PC-3 (cell line): ENCODE measurements at regions not wholly inside any gene's neighbourhood (a gene's known extent, or its start where the extent isn't known, plus 50 kb on each side); places are given as distances from the start of the nearest gene placed in this dataset.
"Not testable (repeated sequence)": the region's sequence is repeated elsewhere in the genome, so short reads cannot be mapped to it uniquely, and the experiment has no call there.

ENCODE experiments used
- EZH2 ChIP-seq: fragments of 300-600 bp; sonication (generic); IDR thresholded peaks from one replicate; pipeline ENCODE4 v1.6.1; 2017; ENCODE audit warnings: antibody characterized with exemption, mild to moderate bottlenecking, low read length; ENCODE audit not compliant: unreplicated experiment
- TF ChIP-seq, protein P1 (sequence below): fragments of 300-600 bp; sonication (generic); conservative IDR thresholded peaks from 2 replicates; pipeline ENCODE4 v1.5.1; 2017; ENCODE audit warnings: antibody characterized with exemption, low read depth, mild to moderate bottlenecking, low read length

DNA sequence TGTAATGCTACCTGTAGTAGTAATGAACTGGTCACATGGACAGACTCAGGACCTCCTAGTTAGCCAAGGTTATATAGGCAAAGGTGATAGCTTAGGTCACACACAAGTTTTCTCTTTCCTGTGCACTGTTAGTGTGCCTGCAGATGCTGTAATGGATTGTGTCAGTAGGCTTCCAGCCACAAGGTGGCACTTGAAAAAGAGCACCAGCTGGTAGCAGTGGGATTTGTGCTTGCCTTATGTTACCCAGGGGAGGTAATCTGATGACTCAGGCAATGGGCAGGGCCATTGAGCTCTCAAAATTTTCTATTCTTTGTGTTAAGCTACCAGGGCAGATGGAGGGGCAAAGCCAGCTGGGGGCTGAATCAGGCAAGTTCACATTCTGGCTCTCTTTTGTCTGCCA, 562.6 kb upstream of the TPTE start:
- TF ChIP-seq, protein P1, sequence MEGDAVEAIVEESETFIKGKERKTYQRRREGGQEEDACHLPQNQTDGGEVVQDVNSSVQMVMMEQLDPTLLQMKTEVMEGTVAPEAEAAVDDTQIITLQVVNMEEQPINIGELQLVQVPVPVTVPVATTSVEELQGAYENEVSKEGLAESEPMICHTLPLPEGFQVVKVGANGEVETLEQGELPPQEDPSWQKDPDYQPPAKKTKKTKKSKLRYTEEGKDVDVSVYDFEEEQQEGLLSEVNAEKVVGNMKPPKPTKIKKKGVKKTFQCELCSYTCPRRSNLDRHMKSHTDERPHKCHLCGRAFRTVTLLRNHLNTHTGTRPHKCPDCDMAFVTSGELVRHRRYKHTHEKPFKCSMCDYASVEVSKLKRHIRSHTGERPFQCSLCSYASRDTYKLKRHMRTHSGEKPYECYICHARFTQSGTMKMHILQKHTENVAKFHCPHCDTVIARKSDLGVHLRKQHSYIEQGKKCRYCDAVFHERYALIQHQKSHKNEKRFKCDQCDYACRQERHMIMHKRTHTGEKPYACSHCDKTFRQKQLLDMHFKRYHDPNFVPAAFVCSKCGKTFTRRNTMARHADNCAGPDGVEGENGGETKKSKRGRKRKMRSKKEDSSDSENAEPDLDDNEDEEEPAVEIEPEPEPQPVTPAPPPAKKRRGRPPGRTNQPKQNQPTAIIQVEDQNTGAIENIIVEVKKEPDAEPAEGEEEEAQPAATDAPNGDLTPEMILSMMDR = not testable (repeated sequence)
- not testable (repeated sequence) for TF ChIP-seq EZH2
